Right atrium auricular region (tissue), 2 donors: ENCODE measurements at regions not wholly inside any gene's neighbourhood (a gene's known extent, or its start where the extent isn't known, plus 50 kb on each side); places are given as distances from the start of the nearest gene placed in this dataset.

Source experiments
- DNase-seq: peaks from one replicate; pipeline ENCODE4 v3.0.0-alpha.2; 2019; ENCODE audit warnings: low spot score
- H3K27ac ChIP-seq, 2 donors: fragments of 200-600 bp; sonication (generic); 1 replicate in 1 of 2; 2 replicates in 1 of 2; pipeline ENCODE4 v1.5.1; 2016 to 2019
- H3K27me3 ChIP-seq, 2 donors: fragments of 200-600 bp; sonication (generic); one replicate each; pipeline versions ENCODE4 v1.5.1 to v1.6.0; 2017 to 2019
- H3K36me3 ChIP-seq: fragments of 200-600 bp; sonication (generic); one replicate; pipeline ENCODE4 v1.5.1; 2016
- H3K4me1 ChIP-seq, 2 donors: fragments of 200-600 bp; sonication (generic); one replicate each; pipeline versions ENCODE4 v1.5.1 to v1.6.0; 2017 to 2019
- H3K4me3 ChIP-seq, 2 donors: fragments of 200-600 bp; sonication (generic); 1 replicate in 1 of 2; 2 replicates in 1 of 2; pipeline ENCODE4 v1.5.1; 2017 to 2019; ENCODE audit warnings: mild to moderate bottlenecking in 1 of 2, moderate library complexity in 1 of 2
- H3K9me3 ChIP-seq, 2 donors: fragments of 200-600 bp; sonication (generic); one replicate each; pipeline ENCODE4 v1.5.1; 2019
- TF ChIP-seq, protein P1 (sequence below), 2 donors: fragments of 200-600 bp; sonication (generic); IDR thresholded peaks; one replicate each; pipeline ENCODE4 v1.5.1; 2019; ENCODE audit warnings: antibody characterized with exemption in 2 of 2

DNA sequence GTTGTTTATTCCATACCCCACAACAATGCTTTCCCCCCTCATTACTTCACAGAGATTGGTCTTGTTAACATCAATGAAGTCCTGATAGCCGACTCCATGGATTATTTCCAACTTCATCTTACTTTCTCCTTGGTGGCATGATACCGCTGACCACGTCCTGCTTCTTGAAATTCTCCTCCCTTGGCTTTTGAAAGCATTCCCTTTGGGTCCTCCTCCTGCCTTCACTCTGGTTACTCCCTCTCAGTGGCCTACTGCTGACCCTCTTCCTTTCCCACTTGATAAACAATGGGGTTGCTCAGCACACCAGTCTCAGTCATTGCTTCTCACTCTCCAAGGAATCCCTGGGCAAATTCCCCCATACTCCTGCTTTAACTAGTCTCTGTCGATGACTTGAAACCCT, 283.9 kb downstream of the SEC61B start:
- no peak for DNase-seq
- peaks cover 0 to 3% of the 10 kb centered on the region in 2 donors for H3K4me1 ChIP-seq
- TF ChIP-seq, protein P1, sequence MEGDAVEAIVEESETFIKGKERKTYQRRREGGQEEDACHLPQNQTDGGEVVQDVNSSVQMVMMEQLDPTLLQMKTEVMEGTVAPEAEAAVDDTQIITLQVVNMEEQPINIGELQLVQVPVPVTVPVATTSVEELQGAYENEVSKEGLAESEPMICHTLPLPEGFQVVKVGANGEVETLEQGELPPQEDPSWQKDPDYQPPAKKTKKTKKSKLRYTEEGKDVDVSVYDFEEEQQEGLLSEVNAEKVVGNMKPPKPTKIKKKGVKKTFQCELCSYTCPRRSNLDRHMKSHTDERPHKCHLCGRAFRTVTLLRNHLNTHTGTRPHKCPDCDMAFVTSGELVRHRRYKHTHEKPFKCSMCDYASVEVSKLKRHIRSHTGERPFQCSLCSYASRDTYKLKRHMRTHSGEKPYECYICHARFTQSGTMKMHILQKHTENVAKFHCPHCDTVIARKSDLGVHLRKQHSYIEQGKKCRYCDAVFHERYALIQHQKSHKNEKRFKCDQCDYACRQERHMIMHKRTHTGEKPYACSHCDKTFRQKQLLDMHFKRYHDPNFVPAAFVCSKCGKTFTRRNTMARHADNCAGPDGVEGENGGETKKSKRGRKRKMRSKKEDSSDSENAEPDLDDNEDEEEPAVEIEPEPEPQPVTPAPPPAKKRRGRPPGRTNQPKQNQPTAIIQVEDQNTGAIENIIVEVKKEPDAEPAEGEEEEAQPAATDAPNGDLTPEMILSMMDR (IDR thresholded peaks at IDR 0.05), result no peak
- H3K9me3 ChIP-seq, result no peaks in the 10 kb centered on the region
- H3K27me3 ChIP-seq, result no peaks in the 10 kb centered on the region
- no peak overlapping the region for H3K27ac ChIP-seq
- H3K4me3 ChIP-seq, result no peak overlapping the region
- no peaks in the 10 kb centered on the region for H3K36me3 ChIP-seq

DNA sequence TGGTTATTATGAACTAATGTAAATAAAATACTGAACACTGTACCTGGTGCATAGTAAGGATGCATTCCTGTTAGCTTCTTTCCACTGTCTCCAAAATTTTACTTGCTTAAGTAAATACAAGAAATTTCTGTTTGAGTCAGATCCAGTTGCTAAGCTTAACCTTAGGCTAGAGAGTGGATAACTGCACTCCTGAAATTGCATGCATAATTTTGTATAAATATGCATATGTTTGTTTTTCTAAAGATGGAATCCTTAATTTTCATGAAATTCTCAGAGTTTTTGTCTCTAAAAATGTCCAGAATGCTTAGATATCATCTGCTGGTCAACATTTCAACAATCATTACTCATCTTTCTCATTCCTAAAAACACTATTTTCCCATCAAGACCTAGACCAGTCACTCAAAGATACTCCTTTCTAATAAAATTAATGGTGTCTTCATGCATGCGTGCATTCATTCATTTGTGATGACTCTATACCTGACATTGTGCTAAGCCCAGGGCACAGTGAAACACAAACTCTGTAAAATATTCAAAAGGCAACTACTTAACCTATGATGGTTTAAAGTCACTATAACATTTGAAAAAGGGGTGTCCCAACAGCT, 284.8 kb downstream of the SEC61B start:
- TF ChIP-seq, protein P1 (IDR thresholded peaks at IDR 0.05), result no peak
- no peak overlapping the region for H3K27ac ChIP-seq
- no peak for DNase-seq

DNA sequence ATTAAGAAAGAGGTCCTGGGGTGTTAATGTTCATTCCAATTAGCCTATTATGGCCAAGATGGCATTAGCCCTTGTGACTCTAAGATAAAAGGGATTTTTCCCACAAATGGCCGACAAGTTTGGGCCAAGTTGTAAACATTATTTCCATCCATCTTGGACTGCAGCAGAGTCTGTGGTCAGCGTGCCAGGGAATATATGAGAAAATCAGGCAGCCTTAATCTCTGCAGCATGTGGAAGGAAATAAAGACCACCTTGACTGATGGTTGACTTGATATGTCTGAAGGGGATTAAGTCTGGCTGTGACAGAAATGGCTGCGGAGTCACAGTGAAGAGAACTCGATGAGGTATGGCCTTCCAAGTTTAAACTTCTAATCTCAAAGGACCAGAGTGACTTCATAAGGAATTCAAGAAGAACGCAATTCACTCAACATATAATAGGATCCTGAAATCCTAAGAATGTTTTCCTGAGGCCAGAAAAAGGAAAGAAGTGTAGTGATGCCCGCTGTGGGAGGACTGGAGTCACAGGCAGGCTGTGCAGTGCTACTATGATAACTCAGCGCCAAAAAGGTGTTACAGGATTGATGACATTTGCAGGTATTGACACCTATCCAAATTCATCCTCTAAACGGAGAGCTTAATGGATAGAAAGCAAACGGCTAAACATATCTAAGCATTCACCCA, 287.1 kb downstream of the SEC61B start:
- Histone ChIP-seq H3K36me3 (no peaks in the 10 kb centered on the region), H3K27me3 (no peaks in the 10 kb centered on the region), H3K4me3 (no peak overlapping the region), H3K9me3 (no peaks in the 10 kb centered on the region), H3K4me1 (peaks cover 0 to 3% of the 10 kb centered on the region in 2 donors), H3K27ac (no peak overlapping the region)
- TF ChIP-seq, protein P1 (IDR thresholded peaks at IDR 0.05), result no peak
- no peak for DNase-seq

More for the DNA sequence above, 284.8 kb downstream of the SEC61B start:
- H3K4me3 ChIP-seq, result no peak overlapping the region
- peaks cover 0 to 3% of the 10 kb centered on the region in 2 donors for H3K4me1 ChIP-seq
- H3K36me3 ChIP-seq, result no peaks in the 10 kb centered on the region
- no peaks in the 10 kb centered on the region for H3K27me3 ChIP-seq
- H3K9me3 ChIP-seq, result no peaks in the 10 kb centered on the region

DNA sequence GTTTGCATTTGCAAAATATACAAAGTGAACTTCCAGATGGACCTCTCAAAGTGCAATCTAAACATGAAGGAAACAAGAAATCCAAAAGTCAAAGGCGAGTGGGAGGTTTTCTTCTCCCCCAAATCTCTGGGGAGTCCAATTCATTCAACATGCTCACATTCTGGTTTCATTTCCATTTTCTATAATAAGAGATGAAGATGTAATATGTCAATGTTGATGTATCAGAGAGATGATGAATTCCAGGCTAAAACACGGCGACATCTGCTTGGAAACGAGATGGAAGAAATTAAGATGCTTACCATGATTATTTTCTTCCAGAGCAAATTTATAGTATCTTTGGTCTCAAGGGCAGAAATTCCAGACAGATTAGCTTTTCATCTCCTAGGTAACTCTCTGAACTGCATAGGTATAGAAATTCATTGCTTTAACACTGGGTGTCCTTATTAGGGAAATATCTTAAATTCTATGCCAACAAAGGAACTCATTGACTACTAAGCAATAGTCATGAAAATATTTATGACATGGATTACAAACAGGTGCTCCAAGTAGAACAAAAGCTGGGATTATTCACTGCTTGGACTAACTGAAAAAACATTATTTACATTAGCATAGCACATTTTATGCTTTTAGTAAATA, 287.9 kb downstream of the SEC61B start:
- H3K36me3 ChIP-seq, result no peaks in the 10 kb centered on the region
- no peaks in the 10 kb centered on the region for H3K27me3 ChIP-seq
- DNase-seq, result no peak
- H3K27ac ChIP-seq, result no peak overlapping the region
- H3K4me1 ChIP-seq, result peaks cover 0 to 3% of the 10 kb centered on the region in 2 donors
- no peaks in the 10 kb centered on the region for H3K9me3 ChIP-seq
- H3K4me3 ChIP-seq, result no peak overlapping the region
- TF ChIP-seq, protein P1 (IDR thresholded peaks at IDR 0.05), result no peak

DNA sequence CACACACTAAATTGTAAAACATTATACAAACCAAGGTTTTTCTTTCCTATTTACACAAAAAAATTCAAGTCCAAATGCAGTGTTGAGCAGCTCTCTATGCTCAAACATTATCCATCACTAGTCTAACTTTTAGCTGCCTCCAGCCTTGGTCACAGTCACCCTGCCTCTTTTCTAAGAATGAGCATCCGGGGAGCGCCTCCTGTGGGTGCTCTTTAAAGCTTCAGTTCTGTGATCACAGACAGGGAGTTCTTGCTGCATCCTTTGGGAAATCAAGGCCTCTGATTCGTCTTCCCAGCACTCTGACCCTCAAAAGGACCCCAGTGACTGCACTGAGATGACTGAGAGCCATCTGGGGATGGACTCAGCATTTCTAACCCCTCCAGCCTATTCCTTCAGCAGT, 289.6 kb downstream of the SEC61B start:
- Histone ChIP-seq H3K27ac (no peak overlapping the region), H3K4me1 (peaks cover 0 to 3% of the 10 kb centered on the region in 2 donors), H3K27me3 (no peaks in the 10 kb centered on the region), H3K9me3 (no peaks in the 10 kb centered on the region), H3K36me3 (no peaks in the 10 kb centered on the region), H3K4me3 (no peak overlapping the region)
- no peak for DNase-seq
- TF ChIP-seq, protein P1 (IDR thresholded peaks at IDR 0.05), result no peak
